CD14-positive monocyte (primary cell): ENCODE measurements at regions not wholly inside any gene's neighbourhood (a gene's known extent, or its start where the extent isn't known, plus 50 kb on each side); places are given as distances from the start of the nearest gene placed in this dataset.

Experiments
- DNase-seq, 3 donors: peaks; one replicate each; pipeline ENCODE4 v3.0.0-alpha.2; 2011 to 2022
- H2AFZ ChIP-seq: 2 replicates; pipeline ENCODE4 v1.6.0; 2012; ENCODE audit warnings: mild to moderate bottlenecking, low read depth, low read length, inconsistent platforms; ENCODE audit not compliant: insufficient read depth, poor library complexity, severe bottlenecking
- H3K27ac ChIP-seq, 2 donors: 1 replicate in 1 of 2; 2 replicates in 1 of 2; pipeline ENCODE4 v1.5.1; 2012 to 2013; ENCODE audit warnings: low read length in 2 of 2, control low read depth in 1 of 2, inconsistent platforms in 1 of 2, low read depth in 1 of 2, mild to moderate bottlenecking in 1 of 2
- H3K27me3 ChIP-seq, 2 donors: one replicate each; pipeline versions ENCODE4 v1.6.0 to v1.6.1; 2011 to 2013; ENCODE audit warnings: low read length in 2 of 2; ENCODE audit not compliant: control insufficient read depth in 2 of 2, insufficient read depth in 2 of 2
- H3K36me3 ChIP-seq, 2 donors: replicated peaks in 1 of 2; 1 replicate in 1 of 2; 2 replicates in 1 of 2; pipeline versions ENCODE4 v1.5.1 to v1.6.1; 2012 to 2013; ENCODE audit warnings: low read length in 2 of 2, control low read depth in 1 of 2, inconsistent platforms in 1 of 2, mild to moderate bottlenecking in 1 of 2; ENCODE audit not compliant: insufficient read depth in 2 of 2, control insufficient read depth in 1 of 2
- H3K4me1 ChIP-seq, 2 donors: 1 replicate in 1 of 2; 2 replicates in 1 of 2; pipeline versions ENCODE4 v1.5.1 to v1.6.1; 2012 to 2013; ENCODE audit warnings: low read length in 2 of 2, control low read depth in 1 of 2, inconsistent platforms in 1 of 2, mild to moderate bottlenecking in 1 of 2, moderate library complexity in 1 of 2; ENCODE audit not compliant: insufficient read depth in 2 of 2, control insufficient read depth in 1 of 2
- H3K4me2 ChIP-seq: replicated peaks from 2 replicates; pipeline ENCODE3; 2012; ENCODE audit warnings: low read length, moderate library complexity, mild to moderate bottlenecking; ENCODE audit not compliant: poor library complexity, severe bottlenecking; ENCODE audit errors: extremely low read depth
- H3K4me3 ChIP-seq, 3 experiments: fragments of 200-600 bp in 1 of 3; sonication (generic) in 1 of 3; replicated peaks in 1 of 3; 1 replicate in 2 of 3; 2 replicates in 1 of 3; pipeline ENCODE4 v1.5.1; 2011 to 2013; ENCODE audit warnings: low read length in 3 of 3, mild to moderate bottlenecking in 3 of 3, control low read depth in 2 of 3, low read depth in 2 of 3, inconsistent platforms in 1 of 3, moderate library complexity in 1 of 3
- H3K79me2 ChIP-seq: 2 replicates; pipeline ENCODE4 v1.6.0; 2012; ENCODE audit warnings: mild to moderate bottlenecking, control low read depth, inconsistent platforms, low read length, moderate library complexity; ENCODE audit not compliant: insufficient read depth
- H3K9ac ChIP-seq: 2 replicates; pipeline ENCODE4 v1.6.0; 2017; ENCODE audit warnings: low read length, mild to moderate bottlenecking; ENCODE audit not compliant: insufficient read depth, poor library complexity, severe bottlenecking
- H3K9me3 ChIP-seq, 2 donors: replicated peaks in 1 of 2; 1 replicate in 1 of 2; 2 replicates in 1 of 2; pipeline versions ENCODE4 v1.5.1 to v1.6.1; 2012 to 2013; ENCODE audit warnings: low read length in 2 of 2, control low read depth in 1 of 2; ENCODE audit not compliant: control insufficient read depth in 1 of 2, insufficient read depth in 1 of 2
- H4K20me1 ChIP-seq: 2 replicates; pipeline ENCODE4 v1.6.0; 2012; ENCODE audit warnings: mild to moderate bottlenecking, low read length, control low read depth, moderate library complexity; ENCODE audit not compliant: insufficient read depth
- H3K27ac Mint-ChIP-seq, 7 donors: one replicate each; pipeline ENCODE4 v1.8.0; 2020; ENCODE audit warnings: mild to moderate bottlenecking in 7 of 7, mixed read lengths in 7 of 7, moderate library complexity in 6 of 7, inconsistent platforms in 2 of 7
- H3K27me3 Mint-ChIP-seq, 3 donors: one replicate each; pipeline ENCODE4 v1.8.0; 2021 to 2022; ENCODE audit warnings: low read depth in 3 of 3, mild to moderate bottlenecking in 3 of 3, mixed read lengths in 3 of 3, moderate library complexity in 3 of 3, inconsistent platforms in 1 of 3
- H3K36me3 Mint-ChIP-seq, 2 donors: one replicate each; pipeline ENCODE4 v1.8.0; 2020; ENCODE audit warnings: mixed read lengths in 2 of 2, inconsistent platforms in 1 of 2, mild to moderate bottlenecking in 1 of 2
- H3K4me1 Mint-ChIP-seq: one replicate; pipeline ENCODE4 v1.8.0; 2020; ENCODE audit warnings: mild to moderate bottlenecking, mixed read lengths
- H3K4me3 Mint-ChIP-seq, 2 donors: one replicate each; pipeline ENCODE4 v1.8.0; 2020; ENCODE audit warnings: mild to moderate bottlenecking in 2 of 2, mixed read lengths in 2 of 2, moderate library complexity in 1 of 2
- H3K9me3 Mint-ChIP-seq, 7 donors: one replicate each; pipeline ENCODE4 v1.8.0; 2020 to 2022; ENCODE audit warnings: mixed read lengths in 7 of 7, mild to moderate bottlenecking in 6 of 7, moderate library complexity in 6 of 7, inconsistent platforms in 2 of 7
- WGBS: methylation state at CpG from one replicate; pipeline ENCODE4 v1.1.5; 2013; ENCODE audit warnings: missing lambda C conversion rate; ENCODE audit not compliant: insufficient coverage; 5-methylcytosine and 5-hydroxymethylcytosine counted together
- intact Hi-C, 2 donors: fragments of 100-400 bp; cut with micrococcal nuclease; formaldehyde crosslinking; loops; one replicate each; pipeline versions ENCODE4 v1.15.0 to v1.15.1; 2023
- TF ChIP-seq, protein P1 (sequence below): fragments of 200-600 bp; IDR thresholded peaks from one replicate; pipeline ENCODE4 v1.8.0; 2022; ENCODE audit warnings: antibody characterized with exemption, mild to moderate bottlenecking

DNA sequence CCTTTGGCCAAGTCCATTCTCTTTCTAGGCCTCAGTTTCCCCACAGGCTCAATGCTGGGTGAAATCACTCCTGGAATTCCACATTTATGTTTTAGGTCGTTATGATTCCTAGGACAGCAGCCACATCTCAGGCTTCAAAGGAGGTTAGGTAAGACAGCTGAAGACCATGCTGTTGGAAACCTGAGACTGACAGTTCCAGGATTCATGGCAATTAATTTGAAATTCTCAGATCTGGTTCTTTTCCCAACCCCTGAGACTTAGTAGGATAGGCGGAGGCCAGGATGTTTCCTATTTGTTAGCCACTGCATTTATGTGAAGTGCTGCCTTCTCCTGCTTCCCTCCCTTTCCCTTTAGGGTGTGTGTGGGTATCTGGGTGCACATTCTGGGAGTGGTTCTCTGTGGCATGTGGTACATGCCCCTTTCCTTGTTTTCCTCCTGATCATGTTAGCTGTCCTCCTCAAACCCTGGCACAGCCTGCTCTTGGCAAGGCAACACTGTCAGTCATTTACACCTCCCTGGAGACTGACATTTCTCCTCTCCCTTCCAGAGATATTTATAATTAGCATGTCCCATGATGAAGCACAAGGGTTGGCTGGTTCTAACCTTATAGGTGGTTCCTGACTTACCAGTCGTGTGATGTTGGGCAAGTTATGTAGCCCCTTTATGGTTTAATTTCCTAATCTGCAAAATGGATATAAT is 91.4 kb upstream of the SALL1 start:
- peak overlapping the region in 1 of 2 donors; percentile 22 for H3K4me3 Mint-ChIP-seq
- no peaks in the 10 kb centered on the region for H3K36me3 Mint-ChIP-seq
- Histone ChIP-seq H3K4me3 (no peak overlapping the region), H3K9ac (no peak overlapping the region), H3K27ac (no peak overlapping the region), H3K4me1 (no peaks in the 10 kb centered on the region), H2AFZ (no peak overlapping the region), H3K36me3 (no peaks in the 10 kb centered on the region), H3K4me2 (no peak overlapping the region), H3K9me3 (no peaks in the 10 kb centered on the region), H3K79me2 (no peaks in the 10 kb centered on the region), H4K20me1 (no peaks in the 10 kb centered on the region), H3K27me3 (no peaks in the 10 kb centered on the region)
- WGBS: 86% methylated on average over 1 of the region's 3 CpGs
- no peak overlapping the region for H3K27ac Mint-ChIP-seq
- H3K4me1 Mint-ChIP-seq: no peaks in the 10 kb centered on the region
- intact Hi-C loops: no loop called here
- TF ChIP-seq, protein P1, sequence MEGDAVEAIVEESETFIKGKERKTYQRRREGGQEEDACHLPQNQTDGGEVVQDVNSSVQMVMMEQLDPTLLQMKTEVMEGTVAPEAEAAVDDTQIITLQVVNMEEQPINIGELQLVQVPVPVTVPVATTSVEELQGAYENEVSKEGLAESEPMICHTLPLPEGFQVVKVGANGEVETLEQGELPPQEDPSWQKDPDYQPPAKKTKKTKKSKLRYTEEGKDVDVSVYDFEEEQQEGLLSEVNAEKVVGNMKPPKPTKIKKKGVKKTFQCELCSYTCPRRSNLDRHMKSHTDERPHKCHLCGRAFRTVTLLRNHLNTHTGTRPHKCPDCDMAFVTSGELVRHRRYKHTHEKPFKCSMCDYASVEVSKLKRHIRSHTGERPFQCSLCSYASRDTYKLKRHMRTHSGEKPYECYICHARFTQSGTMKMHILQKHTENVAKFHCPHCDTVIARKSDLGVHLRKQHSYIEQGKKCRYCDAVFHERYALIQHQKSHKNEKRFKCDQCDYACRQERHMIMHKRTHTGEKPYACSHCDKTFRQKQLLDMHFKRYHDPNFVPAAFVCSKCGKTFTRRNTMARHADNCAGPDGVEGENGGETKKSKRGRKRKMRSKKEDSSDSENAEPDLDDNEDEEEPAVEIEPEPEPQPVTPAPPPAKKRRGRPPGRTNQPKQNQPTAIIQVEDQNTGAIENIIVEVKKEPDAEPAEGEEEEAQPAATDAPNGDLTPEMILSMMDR: no peak
- H3K27me3 Mint-ChIP-seq: peaks cover 0 to 4% (median 1%) of the 10 kb centered on the region in 3 donors
- peaks cover 0 to 8% (median 2%) of the 10 kb centered on the region in 7 donors for H3K9me3 Mint-ChIP-seq
- DNase-seq: no peak

- H2AFZ ChIP-seq: no peak overlapping the region
- H3K4me1 ChIP-seq: no peaks in the 10 kb centered on the region
- intact Hi-C loops: no loop called here
- Mint-ChIP-seq H3K27ac (no peak overlapping the region), H3K9me3 (peaks cover 0 to 8% (median 2%) of the 10 kb centered on the region in 7 donors), H3K4me1 (no peaks in the 10 kb centered on the region), H3K4me3 (no peak overlapping the region), H3K36me3 (no peaks in the 10 kb centered on the region), H3K27me3 (peaks cover 1 to 9% (median 3%) of the 10 kb centered on the region in 3 donors)
- no peak overlapping the region for H3K27ac ChIP-seq
- 87% methylated on average over 2 of the region's 2 CpGs for WGBS
- no peaks in the 10 kb centered on the region for H3K9me3 ChIP-seq
- no peaks in the 10 kb centered on the region for H3K27me3 ChIP-seq
- no peak for DNase-seq
- H3K4me2 ChIP-seq: no peak overlapping the region
- no peaks in the 10 kb centered on the region for H4K20me1 ChIP-seq
- H3K79me2 ChIP-seq: no peaks in the 10 kb centered on the region
- H3K4me3 ChIP-seq: no peak overlapping the region
- TF ChIP-seq, protein P1: no peak
- H3K36me3 ChIP-seq: no peaks in the 10 kb centered on the region
- H3K9ac ChIP-seq: no peak overlapping the region
Observed at GRCh38 chr16:51239196-51239595, 88.1 kb upstream of the SALL1 start.
